A549 (cell line): ENCODE measurements at regions not wholly inside any gene's neighbourhood (a gene's known extent, or its start where the extent isn't known, plus 50 kb on each side); places are given as distances from the start of the nearest gene placed in this dataset.

Source experiments
- ATAC-seq, 2 experiments: fragments of 200-7000 bp in 1 of 2; fragments of >200 bp in 1 of 2; cut with Nextera tagmentation in 1 of 2; cut with Tn5 transposase in 1 of 2; 3 replicates each; pipeline versions ENCODE4 v1.8.0 to v1.9.1; 2018 to 2020; ENCODE audit warnings: mild to moderate bottlenecking in 1 of 2, moderate library complexity in 1 of 2
- CTCF ChIA-PET: fragments of 300-600 bp; sonication (Branson Sonifier 250); formaldehyde crosslinking; extraction: SDS; loops from one replicate; lab custom pipeline; 2021; ENCODE audit warnings: antibody characterized with exemption, inconsistent platforms; lab: Yijun Ruan, JAX
- POLR2A ChIA-PET: fragments of 350-600 bp; formaldehyde crosslinking; extraction: SDS; loops from one replicate; lab custom pipeline; 2021; ENCODE audit warnings: antibody characterized with exemption, inconsistent platforms; lab: Yijun Ruan, JAX
- DNase-seq, 2 experiments: peaks; one replicate each; pipeline versions ENCODE4 v3.0.0 to v3.0.0-alpha.2; 2011 to 2016; ENCODE audit warnings: low read depth in 1 of 2, low spot score in 1 of 2
- FAIRE-seq: peaks from 2 replicates; lab custom pipeline; 2011; peaks lifted over from hg19 to GRCh38; lab: Jason Lieb, UNC
- H3K27ac ChIP-seq, 2 experiments: fragments of >200 bp; sonication (Bioruptor Twin); formaldehyde crosslinking; 3 replicates each; pipeline ENCODE4 v1.5.1; 2016 to 2017
- H3K4me1 ChIP-seq: fragments of >200 bp; sonication (Bioruptor Twin); formaldehyde crosslinking; 3 replicates; pipeline ENCODE4 v1.6.1; 2016
- H3K4me2 ChIP-seq: fragments of >200 bp; sonication (Bioruptor Twin); formaldehyde crosslinking; 3 replicates; pipeline ENCODE4 v1.6.1; 2016
- H3K4me3 ChIP-seq: fragments of >200 bp; sonication (Bioruptor Twin); formaldehyde crosslinking; 3 replicates; pipeline ENCODE4 v1.5.1; 2016
- H3K9me3 ChIP-seq: fragments of >200 bp; sonication (Bioruptor Twin); formaldehyde crosslinking; 3 replicates; pipeline ENCODE4 v1.6.1; 2016
- CBX8 ChIP-seq: fragments of 200-600 bp; sonication (generic); IDR thresholded peaks from 2 replicates; pipeline ENCODE4 v1.6.1; 2016
- CEBPB ChIP-seq, 2 experiments: fragments of >200 bp in 1 of 2; sonication (Bioruptor Twin) in 1 of 2; formaldehyde crosslinking in 1 of 2; IDR thresholded peaks; 2 replicates each; pipeline ENCODE4 v1.6.1; 2012 to 2016
- CHD2 ChIP-seq: fragments of 150-350 bp; IDR thresholded peaks from 2 replicates; pipeline ENCODE4 v1.6.1; 2014; ENCODE audit warnings: low read length; ENCODE audit not compliant: partially characterized antibody
- EP300 ChIP-seq, 2 experiments: fragments of >200 bp; sonication (Bioruptor Twin); formaldehyde crosslinking; IDR thresholded peaks; 2 replicates in 1 of 2; 3 replicates in 1 of 2; pipeline ENCODE4 v1.6.1; 2016 to 2017
- ESRRA ChIP-seq: fragments of 150-350 bp; IDR thresholded peaks from 2 replicates; pipeline ENCODE4 v1.6.1; 2014; ENCODE audit warnings: mild to moderate bottlenecking, low read length, borderline replicate concordance
- FOSL2 ChIP-seq, 2 experiments: fragments of 450-650 bp in 1 of 2; fragments of >200 bp in 1 of 2; sonication (Bioruptor Twin) in 1 of 2; formaldehyde crosslinking; IDR thresholded peaks; 2 replicates each; pipeline versions ENCODE4 v1.5.0 to v1.6.1; 2016 to 2020; ENCODE audit warnings: mild to moderate bottlenecking in 1 of 2, moderate library complexity in 1 of 2
- FOXS1 ChIP-seq: fragments of 250-450 bp; sonication (Bioruptor Pico); IDR thresholded peaks from 2 replicates; pipeline ENCODE4 v1.5.0; 2020; ENCODE audit warnings: mild to moderate bottlenecking, moderate library complexity
- HDAC2 ChIP-seq: fragments of 200-600 bp; sonication (generic); IDR thresholded peaks from 2 replicates; pipeline ENCODE4 v1.6.1; 2016
- HOXA7 ChIP-seq: fragments of 250-450 bp; sonication (Bioruptor Pico); IDR thresholded peaks from 2 replicates; pipeline ENCODE4 v1.5.0; 2020; ENCODE audit warnings: mild to moderate bottlenecking, moderate library complexity
- HOXB5 ChIP-seq: fragments of 250-450 bp; sonication (Bioruptor Pico); IDR thresholded peaks from 2 replicates; pipeline ENCODE4 v1.5.0; 2020; ENCODE audit warnings: mild to moderate bottlenecking, moderate library complexity
- JUN ChIP-seq, 2 experiments: fragments of >200 bp; sonication (Bioruptor Twin); formaldehyde crosslinking; IDR thresholded peaks; 2 replicates in 1 of 2; 3 replicates in 1 of 2; pipeline ENCODE4 v1.6.1; 2016 to 2017
- JUNB ChIP-seq: fragments of >200 bp; sonication (Bioruptor Twin); formaldehyde crosslinking; IDR thresholded peaks from 2 replicates; pipeline ENCODE4 v1.6.1; 2016
- MAFK ChIP-seq: fragments of 450-650 bp; IDR thresholded peaks from 2 replicates; pipeline ENCODE4 v1.6.1; 2014; ENCODE audit not compliant: partially characterized antibody
- MAZ ChIP-seq: fragments of 150-350 bp; IDR thresholded peaks from 2 replicates; pipeline ENCODE4 v1.6.1; 2014; ENCODE audit warnings: antibody characterized with exemption, low read depth, low read length, borderline replicate concordance
- NFE2L2 ChIP-seq: fragments of 150-350 bp; conservative IDR thresholded peaks from 2 replicates; pipeline ENCODE4 v1.6.1; 2014; ENCODE audit warnings: low read length
- NR3C1 ChIP-seq: fragments of >200 bp; sonication (Bioruptor Twin); formaldehyde crosslinking; IDR thresholded peaks from 3 replicates; pipeline ENCODE4 v1.6.1; 2017
- POLR2AphosphoS2 ChIP-seq: conservative IDR thresholded peaks from 2 replicates; pipeline ENCODE4 v1.6.1; 2012; ENCODE audit warnings: low read length, improper control_type of control experiment, inconsistent platforms
- RCOR1 ChIP-seq: fragments of 150-350 bp; IDR thresholded peaks from 2 replicates; pipeline ENCODE4 v1.6.1; 2014; ENCODE audit warnings: antibody characterized with exemption, low read length, low read depth
- RNF2 ChIP-seq: fragments of 200-600 bp; sonication (generic); IDR thresholded peaks from 2 replicates; pipeline ENCODE4 v1.6.1; 2016; ENCODE audit warnings: low read depth, mild to moderate bottlenecking, antibody characterized with exemption, moderate library complexity, borderline replicate concordance
- TFCP2L1 ChIP-seq: fragments of 250-450 bp; sonication (Bioruptor Pico); IDR thresholded peaks from 2 replicates; pipeline ENCODE4 v1.5.0; 2021; ENCODE audit warnings: mild to moderate bottlenecking
- ZFP36 ChIP-seq: fragments of 450-650 bp; IDR thresholded peaks from 2 replicates; pipeline ENCODE4 v1.6.1; 2014; ENCODE audit warnings: borderline replicate concordance; ENCODE audit not compliant: partially characterized antibody
- ZSCAN20 ChIP-seq: fragments of 250-450 bp; sonication (Bioruptor Pico); IDR thresholded peaks from 2 replicates; pipeline ENCODE4 v1.8.0; 2022; ENCODE audit warnings: mild to moderate bottlenecking, moderate library complexity
- whole genome bisulfite sequencing: methylation state at CpG from one replicate; pipeline ENCODE4 v1.1.6; 2017; ENCODE audit errors: missing lambda C conversion rate; 5-methylcytosine and 5-hydroxymethylcytosine counted together
- TF ChIP-seq, protein P1 (sequence below): fragments of 450-650 bp; IDR thresholded peaks from 2 replicates; pipeline ENCODE4 v1.6.1; 2014; ENCODE audit warnings: antibody characterized with exemption
- TF ChIP-seq, protein P2 (sequence below): IDR thresholded peaks from 2 replicates; pipeline ENCODE4 v1.6.1; 2012; ENCODE audit warnings: low read depth, borderline replicate concordance
- TF ChIP-seq, protein P3 (sequence below): fragments of 200-600 bp; sonication (generic); IDR thresholded peaks from 2 replicates; pipeline ENCODE4 v1.6.1; 2016; ENCODE audit warnings: antibody characterized with exemption, mild to moderate bottlenecking, moderate library complexity
- TF ChIP-seq, protein P4 (sequence below): fragments of 250-450 bp; sonication (Bioruptor Pico); IDR thresholded peaks from 2 replicates; pipeline ENCODE4 v1.5.0; 2020; ENCODE audit warnings: low read depth, mild to moderate bottlenecking, moderate library complexity
- TF ChIP-seq, protein P5 (sequence below): fragments of >200 bp; sonication (Bioruptor Twin); formaldehyde crosslinking; IDR thresholded peaks from 3 replicates; pipeline ENCODE4 v1.5.1; 2016

DNA sequence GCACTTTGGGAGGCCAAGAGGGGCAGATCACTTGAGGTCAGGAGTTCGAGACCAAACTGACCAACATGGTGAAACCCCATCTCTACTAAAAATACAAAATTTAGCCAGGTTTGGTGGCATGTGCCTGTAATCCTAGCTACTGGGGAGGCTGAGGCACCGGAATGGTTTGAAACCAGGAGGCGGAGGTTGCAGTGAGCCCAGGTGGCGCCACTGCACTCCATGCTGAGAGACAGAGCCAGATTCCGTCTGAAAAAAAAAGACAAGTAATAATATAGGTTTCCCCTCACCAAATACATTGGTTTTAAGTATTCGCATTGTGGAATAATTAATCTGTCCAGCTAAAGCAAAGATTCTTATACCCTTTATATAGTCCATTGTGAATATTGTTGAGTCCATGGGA is 1544.6 kb downstream of the OLFM4 start:
- ATAC-seq: no peak
- no peaks in the 10 kb centered on the region for H3K9me3 ChIP-seq
- no peak for DNase-seq
- FAIRE-seq: no peak
- CTCF ChIA-PET: no interaction called here
- H3K27ac ChIP-seq: no peak overlapping the region
- WGBS: 31% methylated on average over 6 of the region's 6 CpGs
- TF ChIP-seq ESRRA (no peak), ZFP36 (no peak), POLR2AphosphoS2 (no peak), MAZ (no peak), HOXA7 (CRISPR knock-in tag) (no peak), MAFK (no peak), FOSL2 (IDR thresholded peaks at IDR 0.05) (no peak), FOSL2 (CRISPR knock-in tag; IDR thresholded peaks at IDR 0.05) (no peak), JUN (IDR thresholded peaks at IDR 0.05) (no peak), CEBPB (IDR thresholded peaks at IDR 0.05) (no peak), NR3C1 (no peak), RCOR1 (no peak), HOXB5 (no peak), EP300 (IDR thresholded peaks at IDR 0.05) (no peak), FOXS1 (CRISPR knock-in tag) (no peak)
- TF ChIP-seq, protein P1, sequence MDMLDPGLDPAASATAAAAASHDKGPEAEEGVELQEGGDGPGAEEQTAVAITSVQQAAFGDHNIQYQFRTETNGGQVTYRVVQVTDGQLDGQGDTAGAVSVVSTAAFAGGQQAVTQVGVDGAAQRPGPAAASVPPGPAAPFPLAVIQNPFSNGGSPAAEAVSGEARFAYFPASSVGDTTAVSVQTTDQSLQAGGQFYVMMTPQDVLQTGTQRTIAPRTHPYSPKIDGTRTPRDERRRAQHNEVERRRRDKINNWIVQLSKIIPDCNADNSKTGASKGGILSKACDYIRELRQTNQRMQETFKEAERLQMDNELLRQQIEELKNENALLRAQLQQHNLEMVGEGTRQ: no peak
- TF ChIP-seq, protein P2, sequence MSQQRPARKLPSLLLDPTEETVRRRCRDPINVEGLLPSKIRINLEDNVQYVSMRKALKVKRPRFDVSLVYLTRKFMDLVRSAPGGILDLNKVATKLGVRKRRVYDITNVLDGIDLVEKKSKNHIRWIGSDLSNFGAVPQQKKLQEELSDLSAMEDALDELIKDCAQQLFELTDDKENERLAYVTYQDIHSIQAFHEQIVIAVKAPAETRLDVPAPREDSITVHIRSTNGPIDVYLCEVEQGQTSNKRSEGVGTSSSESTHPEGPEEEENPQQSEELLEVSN: no peak
- TF ChIP-seq, protein P3, sequence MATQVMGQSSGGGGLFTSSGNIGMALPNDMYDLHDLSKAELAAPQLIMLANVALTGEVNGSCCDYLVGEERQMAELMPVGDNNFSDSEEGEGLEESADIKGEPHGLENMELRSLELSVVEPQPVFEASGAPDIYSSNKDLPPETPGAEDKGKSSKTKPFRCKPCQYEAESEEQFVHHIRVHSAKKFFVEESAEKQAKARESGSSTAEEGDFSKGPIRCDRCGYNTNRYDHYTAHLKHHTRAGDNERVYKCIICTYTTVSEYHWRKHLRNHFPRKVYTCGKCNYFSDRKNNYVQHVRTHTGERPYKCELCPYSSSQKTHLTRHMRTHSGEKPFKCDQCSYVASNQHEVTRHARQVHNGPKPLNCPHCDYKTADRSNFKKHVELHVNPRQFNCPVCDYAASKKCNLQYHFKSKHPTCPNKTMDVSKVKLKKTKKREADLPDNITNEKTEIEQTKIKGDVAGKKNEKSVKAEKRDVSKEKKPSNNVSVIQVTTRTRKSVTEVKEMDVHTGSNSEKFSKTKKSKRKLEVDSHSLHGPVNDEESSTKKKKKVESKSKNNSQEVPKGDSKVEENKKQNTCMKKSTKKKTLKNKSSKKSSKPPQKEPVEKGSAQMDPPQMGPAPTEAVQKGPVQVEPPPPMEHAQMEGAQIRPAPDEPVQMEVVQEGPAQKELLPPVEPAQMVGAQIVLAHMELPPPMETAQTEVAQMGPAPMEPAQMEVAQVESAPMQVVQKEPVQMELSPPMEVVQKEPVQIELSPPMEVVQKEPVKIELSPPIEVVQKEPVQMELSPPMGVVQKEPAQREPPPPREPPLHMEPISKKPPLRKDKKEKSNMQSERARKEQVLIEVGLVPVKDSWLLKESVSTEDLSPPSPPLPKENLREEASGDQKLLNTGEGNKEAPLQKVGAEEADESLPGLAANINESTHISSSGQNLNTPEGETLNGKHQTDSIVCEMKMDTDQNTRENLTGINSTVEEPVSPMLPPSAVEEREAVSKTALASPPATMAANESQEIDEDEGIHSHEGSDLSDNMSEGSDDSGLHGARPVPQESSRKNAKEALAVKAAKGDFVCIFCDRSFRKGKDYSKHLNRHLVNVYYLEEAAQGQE: no peak
- TF ChIP-seq, protein P4, sequence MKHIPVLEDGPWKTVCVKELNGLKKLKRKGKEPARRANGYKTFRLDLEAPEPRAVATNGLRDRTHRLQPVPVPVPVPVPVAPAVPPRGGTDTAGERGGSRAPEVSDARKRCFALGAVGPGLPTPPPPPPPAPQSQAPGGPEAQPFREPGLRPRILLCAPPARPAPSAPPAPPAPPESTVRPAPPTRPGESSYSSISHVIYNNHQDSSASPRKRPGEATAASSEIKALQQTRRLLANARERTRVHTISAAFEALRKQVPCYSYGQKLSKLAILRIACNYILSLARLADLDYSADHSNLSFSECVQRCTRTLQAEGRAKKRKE: no peak
- H3K4me2 ChIP-seq: no peak overlapping the region
- H3K4me3 ChIP-seq: no peak overlapping the region
- POLR2A ChIA-PET: no interaction called here
- H3K4me1 ChIP-seq: no peaks in the 10 kb centered on the region

DNA sequence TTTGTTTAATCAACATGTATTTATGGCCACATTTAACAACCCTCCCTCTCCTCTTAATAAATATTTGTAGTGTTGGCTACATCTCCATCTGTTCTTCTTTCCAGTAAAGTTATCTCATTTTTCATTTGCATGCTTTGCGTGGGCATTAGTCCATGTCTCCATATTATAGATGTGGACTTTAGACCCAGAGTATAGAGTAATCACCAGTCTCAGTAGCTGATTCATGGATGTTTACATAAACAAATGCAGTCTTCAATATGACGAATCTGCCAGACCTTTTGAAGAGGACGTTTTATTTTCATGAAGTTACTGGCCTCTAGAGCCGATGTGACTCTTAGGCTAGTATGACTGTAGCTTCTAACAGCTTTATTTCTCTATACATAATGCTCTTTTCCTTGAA is 1546.2 kb downstream of the OLFM4 start:
- H3K27ac ChIP-seq: no peak overlapping the region
- peak in 1 of 2 experiments; percentile 1 for DNase-seq
- H3K9me3 ChIP-seq: no peaks in the 10 kb centered on the region
- H3K4me3 ChIP-seq: no peak overlapping the region
- TF ChIP-seq NFE2L2 (no peak), JUNB (no peak), TFCP2L1 (CRISPR knock-in tag) (no peak), HOXB5 (no peak), HDAC2 (no peak), JUN (IDR thresholded peaks at IDR 0.05) (no peak), ZSCAN20 (CRISPR knock-in tag) (no peak), CHD2 (no peak), FOXS1 (CRISPR knock-in tag) (no peak), CBX8 (no peak), RNF2 (no peak)
- TF ChIP-seq, protein P5, sequence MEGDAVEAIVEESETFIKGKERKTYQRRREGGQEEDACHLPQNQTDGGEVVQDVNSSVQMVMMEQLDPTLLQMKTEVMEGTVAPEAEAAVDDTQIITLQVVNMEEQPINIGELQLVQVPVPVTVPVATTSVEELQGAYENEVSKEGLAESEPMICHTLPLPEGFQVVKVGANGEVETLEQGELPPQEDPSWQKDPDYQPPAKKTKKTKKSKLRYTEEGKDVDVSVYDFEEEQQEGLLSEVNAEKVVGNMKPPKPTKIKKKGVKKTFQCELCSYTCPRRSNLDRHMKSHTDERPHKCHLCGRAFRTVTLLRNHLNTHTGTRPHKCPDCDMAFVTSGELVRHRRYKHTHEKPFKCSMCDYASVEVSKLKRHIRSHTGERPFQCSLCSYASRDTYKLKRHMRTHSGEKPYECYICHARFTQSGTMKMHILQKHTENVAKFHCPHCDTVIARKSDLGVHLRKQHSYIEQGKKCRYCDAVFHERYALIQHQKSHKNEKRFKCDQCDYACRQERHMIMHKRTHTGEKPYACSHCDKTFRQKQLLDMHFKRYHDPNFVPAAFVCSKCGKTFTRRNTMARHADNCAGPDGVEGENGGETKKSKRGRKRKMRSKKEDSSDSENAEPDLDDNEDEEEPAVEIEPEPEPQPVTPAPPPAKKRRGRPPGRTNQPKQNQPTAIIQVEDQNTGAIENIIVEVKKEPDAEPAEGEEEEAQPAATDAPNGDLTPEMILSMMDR: no peak
- TF ChIP-seq, all 56 proteins: peak for 0
- FAIRE-seq (no peak), ATAC-seq (no peak)
- ChIA-PET POLR2A (no interaction called here), CTCF (no interaction called here)
- WGBS: 16% methylated on average over 4 of the region's 4 CpGs
- no peaks in the 10 kb centered on the region for H3K4me1 ChIP-seq
- no peak overlapping the region for H3K4me2 ChIP-seq
